Psoas muscle (tissue), 7 donors: ENCODE measurements at regions not wholly inside any gene's neighbourhood (a gene's known extent, or its start where the extent isn't known, plus 50 kb on each side); places are given as distances from the start of the nearest gene placed in this dataset.

ENCODE experiments used
- ATAC-seq, 4 donors: fragments of 200-7000 bp; cut with Tn5 transposase; one replicate each; pipeline ENCODE4 v1.9.1; 2020; ENCODE audit warnings: moderate library complexity in 3 of 4, mild to moderate bottlenecking in 2 of 4
- DNase-seq, 2 donors: peaks; one replicate each; pipeline ENCODE4 v3.0.0-alpha.2; 2020
- H3K27ac ChIP-seq: fragments of 200-600 bp; one replicate; pipeline ENCODE4 v1.8.0; 2022
- H3K27me3 ChIP-seq, 3 donors: fragments of 200-600 bp in 1 of 3; one replicate each; pipeline versions ENCODE4 v1.6.1 to v1.8.0; 2013 to 2022; ENCODE audit warnings: low read length in 2 of 3, mild to moderate bottlenecking in 2 of 3, moderate library complexity in 1 of 3; ENCODE audit not compliant: insufficient read depth in 3 of 3
- H3K36me3 ChIP-seq, 2 donors: fragments of 200-600 bp in 1 of 2; one replicate each; pipeline versions ENCODE4 v1.6.1 to v1.8.0; 2013 to 2022; ENCODE audit warnings: low read depth in 1 of 2, mild to moderate bottlenecking in 1 of 2, moderate library complexity in 1 of 2; ENCODE audit not compliant: insufficient read depth in 1 of 2
- H3K4me1 ChIP-seq: fragments of 200-600 bp; one replicate; pipeline ENCODE4 v1.8.0; 2022
- H3K4me3 ChIP-seq: fragments of 200-600 bp; one replicate; pipeline ENCODE4 v1.8.0; 2022; ENCODE audit warnings: mild to moderate bottlenecking
- H3K9me3 ChIP-seq: fragments of 200-600 bp; one replicate; pipeline ENCODE4 v1.8.0; 2022
- WGBS, 3 donors: extraction: QIAGEN DNeasy Blood & Tissue Kit; methylation state at CpG; one replicate each; pipeline versions ENCODE4 v1.1.6 to v1.1.7; 2013; 5-methylcytosine and 5-hydroxymethylcytosine counted together
- intact Hi-C, 2 donors: fragments of 100-400 bp; cut with DNase I; formaldehyde crosslinking; loops; one replicate each; pipeline versions ENCODE4 v1.11.0 to v1.14.2; 2022
- TF ChIP-seq, protein P1 (sequence below): fragments of 200-600 bp; IDR thresholded peaks from one replicate; pipeline ENCODE4 v1.8.0; 2022; ENCODE audit warnings: antibody characterized with exemption
- donor health status: healthy with polysubstance abuse.
- donor health status: DM: no; HTN: no; CAD: no; lungs with moderate emphysema.
- donor health status: Bipolar disorder and iron deficiency.
- donor health status: healthy.
- donor health status: DM: yes; HTN: yes; CAD: no.
- donor health status: DM: no; HTN: no; CAD: no.
- donor health status: DM: yes; HTN: yes; CAD: no.

DNA sequence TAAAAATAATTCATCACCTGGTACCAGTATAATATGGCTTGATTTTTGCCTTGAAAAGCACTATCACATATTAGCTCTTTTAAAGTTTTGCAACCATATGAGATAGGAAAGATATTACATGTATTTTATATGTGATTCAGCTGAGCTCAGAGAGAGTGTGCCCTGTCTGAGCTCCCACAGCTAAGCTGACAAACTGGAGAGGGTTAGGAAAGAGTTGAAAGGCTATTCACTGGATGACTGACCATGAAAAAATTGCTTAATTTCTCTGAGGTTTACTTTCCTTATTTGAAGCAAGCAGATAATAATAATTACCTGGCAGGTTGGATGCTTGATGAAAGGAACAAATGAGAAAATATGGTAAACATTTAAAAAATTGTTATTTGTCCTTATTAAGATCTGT is 97.4 kb upstream of the CCDC80 start:
- Histone ChIP-seq H3K27me3 (no peaks in the 10 kb centered on the region), H3K27ac (no peak overlapping the region), H3K4me3 (no peak overlapping the region), H3K4me1 (no peaks in the 10 kb centered on the region), H3K9me3 (no peaks in the 10 kb centered on the region), H3K36me3 (no peaks in the 10 kb centered on the region)
- no peak for ATAC-seq
- no peak for DNase-seq
- intact Hi-C loops = loop anchor here (5.0 to 10.0 kb wide), 2 partner anchors 74 to 236 kb away; partner anchors contain the start of gene CD200R1 (in 1 of the 2)
- TF ChIP-seq, protein P1, sequence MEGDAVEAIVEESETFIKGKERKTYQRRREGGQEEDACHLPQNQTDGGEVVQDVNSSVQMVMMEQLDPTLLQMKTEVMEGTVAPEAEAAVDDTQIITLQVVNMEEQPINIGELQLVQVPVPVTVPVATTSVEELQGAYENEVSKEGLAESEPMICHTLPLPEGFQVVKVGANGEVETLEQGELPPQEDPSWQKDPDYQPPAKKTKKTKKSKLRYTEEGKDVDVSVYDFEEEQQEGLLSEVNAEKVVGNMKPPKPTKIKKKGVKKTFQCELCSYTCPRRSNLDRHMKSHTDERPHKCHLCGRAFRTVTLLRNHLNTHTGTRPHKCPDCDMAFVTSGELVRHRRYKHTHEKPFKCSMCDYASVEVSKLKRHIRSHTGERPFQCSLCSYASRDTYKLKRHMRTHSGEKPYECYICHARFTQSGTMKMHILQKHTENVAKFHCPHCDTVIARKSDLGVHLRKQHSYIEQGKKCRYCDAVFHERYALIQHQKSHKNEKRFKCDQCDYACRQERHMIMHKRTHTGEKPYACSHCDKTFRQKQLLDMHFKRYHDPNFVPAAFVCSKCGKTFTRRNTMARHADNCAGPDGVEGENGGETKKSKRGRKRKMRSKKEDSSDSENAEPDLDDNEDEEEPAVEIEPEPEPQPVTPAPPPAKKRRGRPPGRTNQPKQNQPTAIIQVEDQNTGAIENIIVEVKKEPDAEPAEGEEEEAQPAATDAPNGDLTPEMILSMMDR = no peak

DNA sequence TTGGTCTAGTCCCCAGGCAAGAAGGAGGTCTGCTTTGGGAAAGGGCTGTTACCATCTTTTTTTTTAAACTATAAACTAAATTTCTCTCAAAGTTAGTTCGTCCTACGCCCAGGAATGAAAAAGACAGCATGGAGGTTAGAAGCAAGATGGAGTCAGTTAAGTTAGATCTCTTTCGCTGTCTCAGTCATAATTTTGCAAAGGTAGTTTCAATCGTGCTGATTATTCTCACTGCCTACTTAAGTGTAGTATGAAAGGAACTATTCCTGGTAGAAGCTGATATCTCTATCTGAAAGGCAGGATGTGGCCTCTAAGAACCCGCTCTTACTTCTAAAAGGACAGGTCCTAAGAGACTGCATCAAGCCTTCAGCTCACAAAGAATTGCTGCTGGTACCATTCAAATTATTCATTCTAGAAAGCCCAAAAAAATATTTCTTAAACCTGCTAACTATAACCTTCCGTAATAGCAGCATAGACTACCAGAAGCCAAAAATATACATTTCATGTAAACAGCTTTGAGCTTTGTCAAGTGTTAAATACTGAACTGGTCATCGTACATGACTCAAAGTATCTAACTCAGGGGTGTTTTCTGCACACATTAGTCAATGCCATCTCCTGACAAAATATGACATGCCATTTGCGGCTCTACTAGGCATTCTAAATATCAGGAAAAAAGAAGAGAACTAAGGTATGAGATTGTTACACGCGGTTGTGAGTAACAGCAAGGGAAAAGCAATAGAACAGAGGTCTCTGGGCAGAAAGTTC is 96.0 kb upstream of the CCDC80 start:
- ATAC-seq (no peak), DNase-seq (no peak)
- Histone ChIP-seq H3K4me3 (no peak overlapping the region), H3K27me3 (no peaks in the 10 kb centered on the region), H3K27ac (no peak overlapping the region), H3K9me3 (no peaks in the 10 kb centered on the region), H3K4me1 (no peaks in the 10 kb centered on the region), H3K36me3 (no peaks in the 10 kb centered on the region)
- intact Hi-C loops = loop anchor here (5.0 to 10.0 kb wide), 2 partner anchors 75 to 238 kb away; partner anchors contain the start of gene CD200R1 (in 1 of the 2)
- WGBS, 3 donors = 91 to 94% (median 93%) methylated on average over 10 of the region's 10 CpGs
- TF ChIP-seq, protein P1 = no peak

DNA sequence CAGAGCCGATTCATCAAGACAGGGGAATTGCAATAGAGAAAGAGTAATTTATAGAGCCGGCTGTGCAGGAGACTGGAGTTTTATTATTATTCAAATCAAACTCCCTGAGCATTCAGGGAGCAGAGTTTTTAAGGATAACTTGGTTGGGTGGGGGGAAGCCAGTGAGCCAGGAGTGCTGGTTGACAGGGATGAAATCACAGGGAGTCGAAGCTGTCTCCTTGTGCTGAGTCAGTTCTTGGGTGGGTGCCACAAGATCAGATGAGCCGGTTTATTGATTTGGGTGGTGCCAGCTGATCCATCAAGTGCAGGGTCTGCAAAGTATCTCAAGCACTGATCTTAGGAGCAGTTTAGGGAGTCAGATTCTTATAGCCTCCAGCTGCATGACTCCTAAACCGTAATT is 95.4 kb upstream of the CCDC80 start:
- TF ChIP-seq, protein P1 = no peak
- 77 to 83% (median 79%) methylated on average over 5 of the region's 5 CpGs for WGBS, 3 donors
- ATAC-seq (no peak), DNase-seq (no peak)
- intact Hi-C loops = loop anchor here (5.0 to 10.0 kb wide), 2 partner anchors 76 to 238 kb away; partner anchors contain the start of gene CD200R1 (in 1 of the 2)
- Histone ChIP-seq H3K4me3 (no peak overlapping the region), H3K4me1 (no peaks in the 10 kb centered on the region), H3K9me3 (no peaks in the 10 kb centered on the region), H3K27me3 (no peaks in the 10 kb centered on the region), H3K27ac (no peak overlapping the region), H3K36me3 (no peaks in the 10 kb centered on the region)

DNA sequence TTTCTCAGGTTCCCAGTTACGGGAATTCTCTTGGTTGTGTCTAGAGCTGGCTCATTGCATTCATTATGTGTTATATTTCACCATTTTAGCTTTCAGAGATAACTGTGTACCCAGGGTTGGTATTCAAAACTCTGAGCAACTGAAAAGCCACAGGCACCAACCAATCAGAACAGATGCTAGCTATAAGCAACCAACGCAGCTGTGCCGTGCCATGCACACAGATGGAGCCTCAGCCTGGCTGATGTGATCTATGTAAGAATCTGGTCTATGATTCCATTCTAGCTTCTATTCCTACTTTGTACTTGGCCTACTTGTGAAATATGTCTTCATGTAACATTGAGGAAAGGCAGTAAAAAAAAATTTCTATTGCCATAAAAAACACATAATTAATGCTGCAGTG is 95.0 kb upstream of the CCDC80 start:
- intact Hi-C loops = loop anchor here (2.0 to 10.0 kb wide), 3 partner anchors 76 to 245 kb away; partner anchors contain the start of gene CD200R1 (in 1 of the 2)
- TF ChIP-seq, protein P1 = no peak

More for the DNA sequence above, 95.0 kb upstream of the CCDC80 start:
- ATAC-seq = no peak
- no peak for DNase-seq
- Histone ChIP-seq H3K27ac (no peak overlapping the region), H3K9me3 (no peaks in the 10 kb centered on the region), H3K36me3 (no peaks in the 10 kb centered on the region), H3K27me3 (no peaks in the 10 kb centered on the region), H3K4me3 (no peak overlapping the region), H3K4me1 (no peaks in the 10 kb centered on the region)
- WGBS, 3 donors = 47 to 62% (median 50%) methylated on average over 3 of the region's 3 CpGs
